ENCODE measurements at regions not wholly inside any gene's neighbourhood (a gene's known extent, or its start where the extent isn't known, plus 50 kb on each side); places are given as distances from the start of the nearest gene placed in this dataset.

- peaks cover 0 to 3% (median 0%) of the 10 kb centered on the region in 4 experiments; a peak in 1 of 8 replicates for H3K36me3 ChIP-seq (ENCODE audit: control insufficient read depth in 2 of 4, insufficient read depth in 4 of 4, low read length in 3 of 4)
- H3K79me2 ChIP-seq (ENCODE audit: control insufficient read depth in 1 of 2, insufficient read depth in 2 of 2, low read length in 2 of 2) = no peaks in the 10 kb centered on the region
- ChIA-PET POLR2A (ENCODE audit: partially characterized antibody) (no interaction called here), CTCF (ENCODE audit: partially characterized antibody) (no interaction called here)
- H2AFZ ChIP-seq (ENCODE audit: low read length) = no peak overlapping the region
- no peak overlapping the region for H3K14ac ChIP-seq (ENCODE audit: insufficient read length)
- H2BK20ac ChIP-seq (ENCODE audit: low read length) = no peak overlapping the region
- H3K23ac ChIP-seq (ENCODE audit: insufficient read length) = no peak overlapping the region
- H4K20me1 ChIP-seq (replicated peaks in 1 of 2; ENCODE audit: control insufficient read depth in 1 of 2, insufficient read depth in 2 of 2, low read length in 2 of 2) = no peaks in the 10 kb centered on the region
- no peak overlapping the region for H3K27ac ChIP-seq (ENCODE audit: low read depth, low read length)
- H3K9ac ChIP-seq (replicated peaks in 1 of 4; ENCODE audit: extremely low read depth in 1 of 4, low read depth in 3 of 4, low read length in 3 of 4) = no peak overlapping the region
- FAIRE-seq = no peak
- no peak overlapping the region for H2BK120ac ChIP-seq (replicated peaks; ENCODE audit: low read depth, low read length)
- no peaks in the 10 kb centered on the region for H3K27me3 ChIP-seq (replicated peaks in 1 of 4; ENCODE audit: control insufficient read depth in 3 of 4, extremely low read depth in 1 of 4, insufficient read depth in 3 of 4, low read length in 3 of 4)
- no peaks in the 10 kb centered on the region for H3K4me1 ChIP-seq (replicated peaks in 1 of 4; ENCODE audit: control insufficient read depth in 3 of 4, insufficient read depth in 4 of 4, low read length in 3 of 4)
- no peak overlapping the region for H2BK5ac ChIP-seq (ENCODE audit: low read depth, low read length)
- H2BK12ac ChIP-seq (ENCODE audit: low read depth, low read length) = no peak overlapping the region
- H3K4me3 ChIP-seq (ENCODE audit: extremely low read depth in 1 of 4, insufficient read depth in 2 of 4, low read depth in 3 of 4, low read length in 4 of 4) = no peak overlapping the region
- H3K18ac ChIP-seq (ENCODE audit: extremely low read depth, low read length) = no peak overlapping the region
- no peak overlapping the region for H4K8ac ChIP-seq (ENCODE audit: extremely low read depth, insufficient read depth, low read length)
- DNase-seq (ENCODE audit: low read depth in 1 of 2, low spot score in 2 of 2) = no peak
- H4K5ac ChIP-seq (ENCODE audit: insufficient read length, low read depth, low read length) = no peak overlapping the region
- no peaks in the 10 kb centered on the region for H3K79me1 ChIP-seq (ENCODE audit: low read depth, low read length)
- no peak overlapping the region for H2BK15ac ChIP-seq (ENCODE audit: low read length)
- no peak for TF ChIP-seq RBBP5 (IDR thresholded peaks at IDR 0.05; ENCODE audit: borderline replicate concordance, low read depth, low read length)
- TF ChIP-seq JUN (IDR thresholded peaks at IDR 0.05; ENCODE audit: low read depth, low read length) = no peak
- TF ChIP-seq, protein P1, sequence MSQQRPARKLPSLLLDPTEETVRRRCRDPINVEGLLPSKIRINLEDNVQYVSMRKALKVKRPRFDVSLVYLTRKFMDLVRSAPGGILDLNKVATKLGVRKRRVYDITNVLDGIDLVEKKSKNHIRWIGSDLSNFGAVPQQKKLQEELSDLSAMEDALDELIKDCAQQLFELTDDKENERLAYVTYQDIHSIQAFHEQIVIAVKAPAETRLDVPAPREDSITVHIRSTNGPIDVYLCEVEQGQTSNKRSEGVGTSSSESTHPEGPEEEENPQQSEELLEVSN (IDR thresholded peaks at IDR 0.05) = no peak
- no peak for TF ChIP-seq SP2 (IDR thresholded peaks at IDR 0.05; ENCODE audit: low read length)
- TF ChIP-seq ZNF274 (IDR thresholded peaks at IDR 0.05; ENCODE audit: borderline replicate concordance, extremely low read depth, low read length) = no peak
- no peak for TF ChIP-seq KDM1A (IDR thresholded peaks at IDR 0.05; ENCODE audit: borderline replicate concordance, low read length)
- TF ChIP-seq SIX5 (IDR thresholded peaks at IDR 0.05; ENCODE audit: low read depth, low read length) = no peak
- TF ChIP-seq SP1 (IDR thresholded peaks at IDR 0.05; ENCODE audit: low read depth, low read length) = no peak
- no peak overlapping the region for H3K56ac ChIP-seq (replicated peaks; ENCODE audit: insufficient read length, low read depth, low read length)
- H3K23me2 ChIP-seq (ENCODE audit: low read depth, low read length) = no peaks in the 10 kb centered on the region
- H3K4ac ChIP-seq (replicated peaks; ENCODE audit: insufficient read length, low read depth, low read length) = no peak overlapping the region
- 89% methylated on average over 2 of the region's 2 CpGs; no CpG with 5 or more reads in 1 of the 2 experiments for WGBS, 2 experiments (ENCODE audit: extremely low coverage in 1 of 2, insufficient coverage in 1 of 2, insufficient read length in 1 of 2, insufficient replicate concordance in 2 of 2, low coverage in 1 of 2, low lambda C conversion rate in 2 of 2, missing lambda C conversion rate in 1 of 2)
- H3K4me2 ChIP-seq (ENCODE audit: insufficient read depth in 1 of 2, low read depth in 2 of 2, low read length in 2 of 2) = no peak overlapping the region
- H3K9me3 ChIP-seq (ENCODE audit: insufficient read depth in 2 of 2, low read depth in 1 of 2, low read length in 1 of 2) = no peaks in the 10 kb centered on the region
- H2AK5ac ChIP-seq (ENCODE audit: low read depth, low read length) = no peak overlapping the region
- no peak overlapping the region for H4K91ac ChIP-seq (replicated peaks; ENCODE audit: insufficient read length, low read length)
These were observed 125.1 kb upstream of the HS3ST5 start for GRCh38 chr6:114467931-114468330.
